ENCODE measurements at regions not wholly inside any gene's neighbourhood (a gene's known extent, or its start where the extent isn't known, plus 50 kb on each side); places are given as distances from the start of the nearest gene placed in this dataset.

- TF ChIP-seq CTCF (IDR thresholded peaks at IDR 0.05; ENCODE audit: borderline replicate concordance, insufficient read depth, low read depth, low read length) = no peak
- no peak overlapping the region for H3K4me3 ChIP-seq (ENCODE audit: low read depth, low read length)
These were observed 67.4 kb upstream of the WDR1 start for GRCh38 chr4:10184041-10184440.

GRCh38 chr4:10183462-10183861, 66.9 kb upstream of the WDR1 start:
- TF ChIP-seq CTCF (IDR thresholded peaks at IDR 0.05; ENCODE audit: borderline replicate concordance, insufficient read depth, low read depth, low read length) = no peak
- H3K4me3 ChIP-seq (ENCODE audit: low read depth, low read length) = no peak overlapping the region

- H3K4me3 ChIP-seq (ENCODE audit: low read depth, low read length) = no peak overlapping the region
- TF ChIP-seq CTCF (IDR thresholded peaks at IDR 0.05; ENCODE audit: borderline replicate concordance, insufficient read depth, low read depth, low read length) = no peak
These were observed 66.1 kb upstream of the WDR1 start for GRCh38 chr4:10182446-10183424.

- no peak for TF ChIP-seq CTCF (IDR thresholded peaks at IDR 0.05; ENCODE audit: borderline replicate concordance, insufficient read depth, low read depth, low read length)
- H3K4me3 ChIP-seq (ENCODE audit: low read depth, low read length) = no peak overlapping the region
These were observed 65.3 kb upstream of the WDR1 start for GRCh38 chr4:10181745-10182445.

GRCh38 chr4:10180927-10181744, 64.5 kb upstream of the WDR1 start:
- no peak overlapping the region for H3K4me3 ChIP-seq (ENCODE audit: low read depth, low read length)
- no peak for TF ChIP-seq CTCF (IDR thresholded peaks at IDR 0.05; ENCODE audit: borderline replicate concordance, insufficient read depth, low read depth, low read length)

GRCh38 chr4:10180603-10180926, 64.0 kb upstream of the WDR1 start:
- H3K4me3 ChIP-seq (ENCODE audit: low read depth, low read length) = no peak overlapping the region
- no peak for TF ChIP-seq CTCF (IDR thresholded peaks at IDR 0.05; ENCODE audit: borderline replicate concordance, insufficient read depth, low read depth, low read length)

All from GM12875 (cell line).